HCT116 (cell line): ENCODE measurements at regions not wholly inside any gene's neighbourhood (a gene's known extent, or its start where the extent isn't known, plus 50 kb on each side); places are given as distances from the start of the nearest gene placed in this dataset.

ENCODE experiments used
- ATAC-seq: fragments of 200-7000 bp; cut with Tn5 transposase; 2 replicates; pipeline ENCODE4 v1.9.1; 2020; ENCODE audit warnings: mild to moderate bottlenecking, moderate library complexity
- BruUV-seq: library from RNA; stranded (reverse); fragments of 400-500 nt; replicated peaks from 2 replicates; lab custom pipeline; 2021; lab: Mats Ljungman, UMichigan
- CTCF ChIA-PET: fragments of 300-600 bp; sonication (Branson Sonifier 250); formaldehyde crosslinking; loops from one replicate; lab custom pipeline; 2021; ENCODE audit warnings: antibody characterized with exemption; lab: Charles Lee
- POLR2A ChIA-PET: fragments of 300-600, 350-600 bp; sonication (Branson Sonifier 250); formaldehyde crosslinking; loops from one replicate; lab custom pipeline; 2021; ENCODE audit warnings: antibody characterized with exemption; lab: Charles Lee
- RAD21 ChIA-PET, 2 experiments: fragments of 300-600 bp; sonication (Branson Sonifier 250); formaldehyde crosslinking; loops; one replicate each; lab custom pipeline; 2023; ENCODE audit warnings: low total read pairs in 2 of 2; ENCODE audit not compliant: uncharacterized antibody in 2 of 2, unreplicated experiment in 2 of 2, low non-redundant PET in 1 of 2; lab: Charles Lee
- DNase-seq: peaks from one replicate; pipeline ENCODE4 v3.0.0-alpha.2; 2010; ENCODE audit warnings: low read depth, low spot score
- H2AFZ ChIP-seq: fragments of 200-600 bp; shearing (Covaris generic), sonication (generic); 2 replicates; pipeline ENCODE4 v1.6.1; 2017; ENCODE audit warnings: low read depth, mixed run types, mixed read lengths, antibody characterized with exemption, low read length; ENCODE audit not compliant: poor library complexity, severe bottlenecking
- H3K27ac ChIP-seq: 2 replicates; pipeline ENCODE4 v1.5.1; 2012; ENCODE audit warnings: low read depth, low read length
- H3K27me3 ChIP-seq: fragments of 200-600 bp; sonication (generic); 2 replicates; pipeline ENCODE4 v1.6.1; 2016; ENCODE audit warnings: mixed run types, low read length, mixed read lengths; ENCODE audit not compliant: insufficient read depth
- H3K36me3 ChIP-seq, 2 experiments: fragments of 200-500 bp in 1 of 2; fragments of 200-600 bp in 1 of 2; sonication (Bioruptor generic) in 1 of 2; sonication (generic) in 1 of 2; 2 replicates each; pipeline versions ENCODE4 v1.5.1 to v1.6.1; 2014 to 2016; ENCODE audit warnings: low read length in 2 of 2, inconsistent platforms in 1 of 2, mixed read lengths in 1 of 2, mixed run types in 1 of 2; ENCODE audit not compliant: insufficient read depth in 2 of 2, control insufficient read depth in 1 of 2
- H3K4me1 ChIP-seq, 2 experiments: fragments of 200-600 bp in 1 of 2; sonication (generic) in 1 of 2; 2 replicates each; pipeline versions ENCODE4 v1.5.1 to v1.6.1; 2012 to 2017; ENCODE audit warnings: low read length in 2 of 2, inconsistent platforms in 1 of 2, mild to moderate bottlenecking in 1 of 2, mixed read lengths in 1 of 2, mixed run types in 1 of 2, moderate library complexity in 1 of 2; ENCODE audit not compliant: insufficient read depth in 2 of 2, control insufficient read depth in 1 of 2
- H3K4me2 ChIP-seq: fragments of 200-600 bp; sonication (generic); 2 replicates; pipeline ENCODE4 v1.6.1; 2017; ENCODE audit warnings: mixed run types, low read length, mixed read lengths
- H3K4me3 ChIP-seq, 2 experiments: fragments of 200-600 bp in 1 of 2; sonication (generic) in 1 of 2; replicated peaks in 1 of 2; 2 replicates each; pipeline ENCODE4 v1.5.1; 2011 to 2016; ENCODE audit warnings: low read length in 2 of 2, control low read depth in 1 of 2, low read depth in 1 of 2, mild to moderate bottlenecking in 1 of 2, mixed read lengths in 1 of 2, mixed run types in 1 of 2
- H3K79me2 ChIP-seq: fragments of 200-600 bp; sonication (generic); 2 replicates; pipeline ENCODE4 v1.6.1; 2017; ENCODE audit warnings: mild to moderate bottlenecking, mixed run types, low read length, moderate library complexity, mixed read lengths; ENCODE audit not compliant: insufficient read depth
- H3K9ac ChIP-seq: fragments of 200-600 bp; sonication (generic); 2 replicates; pipeline ENCODE4 v1.6.1; 2016; ENCODE audit warnings: low read length, mixed read lengths
- H3K9me2 ChIP-seq: fragments of 200-600 bp; sonication (generic), shearing (Covaris generic); 2 replicates; pipeline ENCODE4 v1.6.1; 2017; ENCODE audit warnings: mixed run types, mild to moderate bottlenecking, moderate library complexity; ENCODE audit not compliant: insufficient read depth
- H3K9me3 ChIP-seq, 2 experiments: fragments of 200-500 bp in 1 of 2; fragments of 200-600 bp in 1 of 2; sonication (Bioruptor generic) in 1 of 2; sonication (generic) in 1 of 2; 2 replicates each; pipeline ENCODE4 v1.6.1; 2014 to 2017; ENCODE audit warnings: low read length in 2 of 2, mixed read lengths in 2 of 2, inconsistent platforms in 1 of 2, low read depth in 1 of 2, mild to moderate bottlenecking in 1 of 2, mixed run types in 1 of 2, moderate library complexity in 1 of 2; ENCODE audit not compliant: control insufficient read depth in 1 of 2, insufficient read depth in 1 of 2
- H4K20me1 ChIP-seq: fragments of 200-600 bp; sonication (generic), shearing (Covaris generic); 2 replicates; pipeline ENCODE4 v1.6.1; 2017; ENCODE audit warnings: mixed run types, mild to moderate bottlenecking, moderate library complexity; ENCODE audit not compliant: insufficient read depth
- EZH2 ChIP-seq: fragments of 200-600 bp; sonication (generic); IDR thresholded peaks from 2 replicates; pipeline ENCODE4 v1.6.1; 2017; ENCODE audit warnings: antibody characterized with exemption, mixed run types
- FOSL1 ChIP-seq: IDR thresholded peaks from 2 replicates; pipeline ENCODE4 v1.6.1; 2012; ENCODE audit warnings: low read depth
- POLR2A ChIP-seq: IDR thresholded peaks from 2 replicates; pipeline ENCODE4 v1.7.0; 2011; ENCODE audit warnings: borderline replicate concordance; ENCODE audit not compliant: insufficient read depth, insufficient read length; ENCODE audit errors: extremely low read depth
- POLR2AphosphoS5 ChIP-seq: IDR thresholded peaks from 2 replicates; pipeline ENCODE4 v1.6.1; 2011; ENCODE audit warnings: mild to moderate bottlenecking, low read depth, low read length, moderate library complexity
- TCF7L2 ChIP-seq: IDR thresholded peaks from 2 replicates; pipeline ENCODE4 v1.7.0; 2011; ENCODE audit warnings: borderline replicate concordance, inconsistent platforms; ENCODE audit not compliant: insufficient read depth, insufficient read length; ENCODE audit errors: extremely low read depth
- YY1 ChIP-seq: IDR thresholded peaks from 2 replicates; pipeline ENCODE4 v1.6.1; 2011; ENCODE audit warnings: low read length, low read depth, moderate library complexity, mild to moderate bottlenecking; ENCODE audit not compliant: insufficient replicate concordance; ENCODE audit errors: extremely low read depth
- intact Hi-C: fragments of 100-400 bp; cut with micrococcal nuclease; formaldehyde crosslinking; loops from 2 replicates; pipeline ENCODE4 v1.10.0; 2022
- TF ChIP-seq, protein P1 (sequence below): IDR thresholded peaks from 2 replicates; pipeline ENCODE4 v1.6.1; 2012
- TF ChIP-seq, protein P2 (sequence below), 3 experiments: fragments of 200-600 bp in 1 of 3; sonication (generic) in 1 of 3; IDR thresholded peaks in 2 of 3; conservative IDR thresholded peaks in 1 of 3; 2 replicates each; pipeline ENCODE4 v1.5.1; 2012 to 2017; ENCODE audit warnings: low read depth in 2 of 3, low read length in 2 of 3, antibody characterized with exemption in 1 of 3, borderline replicate concordance in 1 of 3, control low read depth in 1 of 3, mild to moderate bottlenecking in 1 of 3, mixed read lengths in 1 of 3, mixed run types in 1 of 3, moderate library complexity in 1 of 3; ENCODE audit not compliant: insufficient read depth in 1 of 3

DNA sequence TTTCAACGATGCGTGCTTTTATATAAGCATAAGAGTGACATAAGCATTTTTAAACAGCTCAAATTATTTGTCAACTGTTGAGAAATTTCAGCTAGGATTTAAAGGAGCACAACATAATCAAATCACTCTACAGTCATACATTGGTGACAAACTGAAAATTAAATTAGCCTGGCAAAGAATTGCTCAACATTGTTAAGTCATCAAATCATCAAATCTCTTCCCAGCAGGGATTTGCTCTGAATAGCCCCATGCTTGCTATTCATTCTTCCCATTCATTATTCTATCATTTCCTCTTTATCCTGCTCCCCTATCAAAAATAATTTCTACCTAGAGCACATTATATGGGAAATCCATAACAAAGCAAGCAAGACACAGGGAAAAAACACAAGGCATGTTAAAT lies 198.7 kb upstream of the LUZP2 start:
- BruUV-seq, result no TSS peak
- Histone ChIP-seq H3K27me3 (no peaks in the 10 kb centered on the region), H3K9me3 (peaks cover 5 to 14% of the 10 kb centered on the region in 2 experiments; a peak in 3 of 4 replicates), H3K79me2 (no peaks in the 10 kb centered on the region), H3K27ac (no peak overlapping the region), H3K4me3 (no peak overlapping the region), H3K9me2 (no peaks in the 10 kb centered on the region), H3K4me2 (no peak overlapping the region), H4K20me1 (no peaks in the 10 kb centered on the region), H3K4me1 (no peaks in the 10 kb centered on the region), H3K36me3 (no peaks in the 10 kb centered on the region), H3K9ac (no peak overlapping the region), H2AFZ (no peak overlapping the region)
- RAD21 ChIA-PET, result no interaction called here
- CTCF ChIA-PET, result no interaction called here
- intact Hi-C loops, result no loop called here
- DNase-seq (no peak), ATAC-seq (no peak)
- POLR2A ChIA-PET, result no interaction called here
- no peak for TF ChIP-seq EZH2
- no peak for TF ChIP-seq POLR2A
- no peak for TF ChIP-seq POLR2AphosphoS5
- TF ChIP-seq, protein P1, sequence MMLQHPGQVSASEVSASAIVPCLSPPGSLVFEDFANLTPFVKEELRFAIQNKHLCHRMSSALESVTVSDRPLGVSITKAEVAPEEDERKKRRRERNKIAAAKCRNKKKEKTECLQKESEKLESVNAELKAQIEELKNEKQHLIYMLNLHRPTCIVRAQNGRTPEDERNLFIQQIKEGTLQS, result no peak
- TF ChIP-seq YY1, result no peak
- TF ChIP-seq, protein P2, sequence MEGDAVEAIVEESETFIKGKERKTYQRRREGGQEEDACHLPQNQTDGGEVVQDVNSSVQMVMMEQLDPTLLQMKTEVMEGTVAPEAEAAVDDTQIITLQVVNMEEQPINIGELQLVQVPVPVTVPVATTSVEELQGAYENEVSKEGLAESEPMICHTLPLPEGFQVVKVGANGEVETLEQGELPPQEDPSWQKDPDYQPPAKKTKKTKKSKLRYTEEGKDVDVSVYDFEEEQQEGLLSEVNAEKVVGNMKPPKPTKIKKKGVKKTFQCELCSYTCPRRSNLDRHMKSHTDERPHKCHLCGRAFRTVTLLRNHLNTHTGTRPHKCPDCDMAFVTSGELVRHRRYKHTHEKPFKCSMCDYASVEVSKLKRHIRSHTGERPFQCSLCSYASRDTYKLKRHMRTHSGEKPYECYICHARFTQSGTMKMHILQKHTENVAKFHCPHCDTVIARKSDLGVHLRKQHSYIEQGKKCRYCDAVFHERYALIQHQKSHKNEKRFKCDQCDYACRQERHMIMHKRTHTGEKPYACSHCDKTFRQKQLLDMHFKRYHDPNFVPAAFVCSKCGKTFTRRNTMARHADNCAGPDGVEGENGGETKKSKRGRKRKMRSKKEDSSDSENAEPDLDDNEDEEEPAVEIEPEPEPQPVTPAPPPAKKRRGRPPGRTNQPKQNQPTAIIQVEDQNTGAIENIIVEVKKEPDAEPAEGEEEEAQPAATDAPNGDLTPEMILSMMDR (IDR thresholded peaks at IDR 0.05 in 2 of 3, conservative IDR thresholded peaks at IDR 0.05 in 1 of 3; ENCODE audit: borderline replicate concordance in 1 of 3, insufficient read depth in 1 of 3, low read depth in 2 of 3, low read length in 2 of 3), result no peak
- TF ChIP-seq FOSL1, result no peak
- TF ChIP-seq TCF7L2, result no peak
